ENCODE measurements at regions not wholly inside any gene's neighbourhood (a gene's known extent, or its start where the extent isn't known, plus 50 kb on each side); places are given as distances from the start of the nearest gene placed in this dataset.

DNA sequence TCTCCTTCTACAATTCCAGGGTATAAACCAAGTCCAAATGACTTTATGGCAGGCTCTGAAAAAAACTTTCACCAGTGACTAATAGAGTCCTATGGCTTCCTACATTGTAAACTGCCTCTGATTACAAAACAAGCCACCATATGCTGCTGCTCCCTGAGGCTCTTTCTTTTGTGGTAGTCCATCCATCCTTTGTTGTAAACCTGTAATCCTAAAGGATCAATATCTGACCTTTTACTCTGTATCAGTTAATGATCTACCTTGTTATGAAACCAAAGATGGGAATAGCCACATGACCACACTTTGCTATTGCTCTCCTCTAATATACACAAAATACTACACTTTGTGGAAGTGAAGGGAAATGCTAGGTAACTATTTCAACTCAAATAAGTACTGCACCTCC lies 434.7 kb upstream of the AGTR1 start:
- intact Hi-C loops (cut with micrococcal nuclease) = no loop called here

DNA sequence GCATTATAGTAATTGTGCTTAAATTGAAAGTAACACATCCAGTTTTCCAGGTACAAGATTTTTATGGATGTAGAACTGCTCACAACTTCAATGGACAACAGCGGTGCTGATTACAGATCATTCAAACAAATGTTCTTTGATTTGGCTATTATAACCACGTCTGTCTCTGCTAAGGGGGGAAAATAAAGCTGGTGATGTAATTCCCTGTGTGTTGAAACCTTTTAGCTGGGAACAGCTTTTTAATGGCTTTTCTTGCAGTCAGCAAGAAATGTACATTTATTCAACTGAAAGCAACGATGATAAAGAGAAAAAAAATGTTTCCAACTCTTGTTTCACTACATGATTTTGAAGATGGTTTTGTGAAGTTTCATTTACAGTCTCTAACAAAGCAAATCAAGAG lies 431.9 kb upstream of the AGTR1 start:
- intact Hi-C loops (cut with micrococcal nuclease) = no loop called here

DNA sequence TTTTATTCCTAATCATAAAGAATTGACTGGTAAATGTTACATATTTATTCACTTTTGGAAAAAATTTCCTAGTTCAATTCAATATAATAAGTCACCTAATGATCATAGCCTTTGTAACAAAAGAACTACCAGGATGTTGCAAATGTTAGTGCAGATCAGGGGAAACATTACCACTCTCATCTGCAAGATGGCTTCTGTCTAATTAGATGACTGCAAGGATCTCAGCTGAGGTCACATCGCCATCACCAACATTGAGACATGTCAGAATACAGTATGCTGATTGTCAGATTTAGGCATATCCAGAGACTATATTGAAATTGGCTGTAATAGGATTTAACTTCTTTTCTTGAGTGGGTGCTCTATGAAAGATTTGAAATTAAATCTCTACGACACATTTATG lies 431.4 kb upstream of the AGTR1 start:
- intact Hi-C loops (cut with micrococcal nuclease) = no loop called here

- intact Hi-C loops (cut with micrococcal nuclease) = no loop called here
Observed at GRCh38 chr3:148269816-148270215, 427.9 kb upstream of the AGTR1 start.

DNA sequence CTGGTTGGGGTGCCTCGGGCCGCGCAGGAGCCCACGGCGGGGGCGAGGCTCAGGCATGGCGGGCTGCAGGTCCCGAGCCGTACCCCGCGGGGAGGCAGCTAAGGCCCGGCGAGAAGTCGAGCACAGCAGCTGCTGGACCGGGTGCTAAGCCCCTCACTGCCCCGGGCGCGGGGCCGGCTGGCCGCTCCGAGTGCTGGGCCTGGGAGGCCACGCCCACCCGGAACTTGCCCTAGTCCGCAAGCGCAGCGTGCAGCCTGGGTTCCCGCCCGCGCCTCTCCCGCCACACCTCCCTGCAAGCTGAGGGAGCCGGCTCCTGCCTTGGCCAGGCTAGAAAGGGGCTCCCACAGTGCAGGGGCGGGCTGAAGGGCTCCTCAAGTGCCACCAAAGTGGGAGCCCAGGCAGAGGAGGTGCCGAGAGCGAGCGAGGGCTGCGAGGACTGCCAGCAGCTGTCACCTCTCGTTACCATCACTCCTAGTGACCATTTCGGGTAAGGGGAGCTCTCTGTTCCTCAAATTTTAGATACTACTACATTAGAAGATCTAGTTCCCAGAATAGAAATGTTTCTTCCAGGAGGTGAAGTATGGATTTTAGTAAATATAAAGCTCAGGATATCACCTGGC lies 417.0 kb upstream of the AGTR1 start:
- intact Hi-C loops (cut with micrococcal nuclease) = no loop called here

GRCh38 chr3:148289159-148289558 lies 408.5 kb upstream of the AGTR1 start:
- intact Hi-C loops (cut with micrococcal nuclease) = no loop called here

- intact Hi-C loops (cut with micrococcal nuclease) = no loop called here
Observed at GRCh38 chr3:148297013-148297412, 400.7 kb upstream of the AGTR1 start.

DNA sequence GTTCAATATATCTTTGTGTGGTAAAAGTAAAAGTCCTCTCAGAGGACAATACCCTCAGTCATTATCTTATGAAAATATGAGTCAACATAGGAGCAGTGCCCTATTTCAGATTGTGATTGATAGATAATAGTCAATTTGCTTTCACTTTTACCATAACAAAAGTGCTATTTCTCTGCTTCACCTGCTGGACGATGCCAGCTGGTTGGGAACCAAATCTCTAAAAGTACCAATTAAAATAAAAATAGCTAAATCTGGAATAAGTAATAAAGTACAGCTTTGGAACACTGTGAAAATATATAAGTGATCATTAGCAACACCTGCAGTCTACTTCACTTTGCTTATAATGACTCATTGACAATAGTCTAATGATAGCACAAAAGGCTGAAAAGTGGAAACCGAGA lies 390.3 kb upstream of the AGTR1 start:
- intact Hi-C loops (cut with micrococcal nuclease) = no loop called here

GRCh38 chr3:148309390-148310035 lies 388.2 kb upstream of the AGTR1 start:
- intact Hi-C loops (cut with micrococcal nuclease) = loop anchor here (2.0 kb wide), 1 partner anchor 633 kb away; no protein-coding TSS in a partner anchor

GRCh38 chr3:148315756-148316155 lies 381.9 kb upstream of the AGTR1 start:
- intact Hi-C loops (cut with micrococcal nuclease) = no loop called here

- intact Hi-C loops (cut with micrococcal nuclease) = no loop called here
Observed at GRCh38 chr3:148318240-148318639, 379.5 kb upstream of the AGTR1 start.

GRCh38 chr3:148319161-148319915 lies 378.4 kb upstream of the AGTR1 start:
- intact Hi-C loops (cut with micrococcal nuclease) = no loop called here

DNA sequence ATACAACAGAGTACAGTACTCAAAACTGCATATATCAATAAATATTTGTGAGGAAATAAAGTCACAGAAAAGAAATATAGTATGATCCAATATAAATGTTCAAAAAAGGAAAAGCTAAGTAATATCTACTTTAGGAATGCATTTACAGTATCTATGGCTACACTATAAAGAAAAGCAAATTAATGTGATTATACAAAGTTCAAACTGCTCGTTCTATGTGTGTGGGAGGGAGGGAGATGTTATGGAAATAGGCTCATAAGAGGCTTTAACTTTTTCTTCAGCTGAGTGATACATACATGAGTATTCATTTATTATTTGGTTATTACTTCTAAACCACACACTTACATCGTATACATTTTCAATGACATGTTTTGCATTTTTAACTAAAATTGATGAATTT lies 377.7 kb upstream of the AGTR1 start:
- intact Hi-C loops (cut with micrococcal nuclease) = no loop called here

DNA sequence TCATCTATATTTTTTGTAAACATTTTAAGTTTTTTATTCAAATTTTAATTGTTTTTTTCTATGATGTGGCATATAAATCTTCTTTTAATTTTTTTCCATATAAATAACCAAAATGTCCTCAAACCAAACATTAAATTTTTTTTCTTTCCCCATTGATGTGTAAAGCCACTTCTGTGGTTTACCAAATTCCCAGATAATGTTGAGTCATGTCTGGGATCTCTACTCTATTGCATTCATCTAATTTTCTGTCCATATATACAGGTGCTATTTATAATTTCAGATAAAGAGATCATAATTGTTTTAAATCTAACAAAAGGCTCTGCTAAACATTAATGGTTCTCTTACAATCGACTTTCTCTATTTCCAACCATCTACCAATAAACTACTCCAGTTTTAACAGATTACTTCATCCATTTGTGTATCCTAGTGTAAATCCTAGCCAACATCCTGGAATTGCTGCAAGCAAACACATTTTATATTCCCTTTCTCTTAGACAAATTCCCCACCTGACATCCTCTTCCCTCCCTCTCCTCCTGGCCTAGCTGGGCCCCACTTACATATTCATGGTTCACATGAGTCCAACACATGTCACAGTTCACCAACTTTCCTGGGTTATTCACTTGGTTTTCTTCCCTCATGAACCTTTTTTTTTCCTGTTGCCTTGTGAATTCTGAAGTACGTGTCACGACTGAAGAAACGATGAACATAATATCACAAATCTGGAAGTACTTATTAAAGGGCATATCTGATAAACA lies 368.0 kb upstream of the AGTR1 start:
- intact Hi-C loops (cut with micrococcal nuclease) = no loop called here

GRCh38 chr3:148330542-148330941 lies 367.2 kb upstream of the AGTR1 start:
- intact Hi-C loops (cut with micrococcal nuclease) = no loop called here

GRCh38 chr3:148331081-148331846 lies 366.4 kb upstream of the AGTR1 start:
- intact Hi-C loops (cut with micrococcal nuclease) = no loop called here

- intact Hi-C loops (cut with micrococcal nuclease) = no loop called here
Observed at GRCh38 chr3:148332509-148332908, 365.2 kb upstream of the AGTR1 start.

GRCh38 chr3:148333091-148333490 lies 364.6 kb upstream of the AGTR1 start:
- intact Hi-C loops (cut with micrococcal nuclease) = no loop called here

GRCh38 chr3:148335612-148336011 lies 362.1 kb upstream of the AGTR1 start:
- intact Hi-C loops (cut with micrococcal nuclease) = no loop called here

DNA sequence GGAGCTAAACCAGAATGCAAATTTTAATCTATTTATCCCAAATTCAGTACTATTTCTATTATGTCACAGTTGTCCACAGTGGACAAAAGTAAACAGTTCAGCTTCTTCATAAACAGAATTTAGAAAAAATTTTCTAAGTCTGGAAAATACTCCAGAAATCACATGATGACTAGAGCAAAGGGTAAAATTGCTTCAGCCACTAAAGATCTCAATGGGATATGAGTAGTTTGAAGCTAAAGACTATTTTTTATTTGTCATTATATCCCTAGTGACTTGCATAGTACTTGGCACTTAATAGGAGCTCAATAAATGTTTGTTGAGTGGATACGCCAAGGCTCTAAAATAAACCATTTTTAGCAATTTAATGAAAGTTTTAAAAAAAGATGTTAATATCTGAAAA lies 354.3 kb upstream of the AGTR1 start:
- intact Hi-C loops (cut with micrococcal nuclease) = no loop called here

DNA sequence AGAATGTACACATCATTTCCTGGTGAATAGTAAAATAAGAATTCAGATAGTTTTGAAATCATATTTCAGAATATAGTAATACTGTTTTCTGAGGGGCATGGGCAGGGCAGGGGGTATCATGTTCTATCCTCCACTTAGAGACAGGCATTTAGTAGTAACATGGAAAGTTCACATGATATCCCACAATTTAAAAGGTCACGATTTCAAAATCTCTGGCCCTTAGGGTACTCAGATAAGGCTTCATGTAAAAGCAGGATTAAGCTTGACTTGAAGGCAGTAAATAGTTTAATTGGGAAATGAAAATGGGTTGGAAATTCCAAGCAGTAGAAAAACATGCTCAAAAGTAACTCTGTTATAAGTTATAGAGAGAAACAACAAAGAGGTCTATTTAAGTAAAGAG lies 353.2 kb upstream of the AGTR1 start:
- intact Hi-C loops (cut with micrococcal nuclease) = no loop called here
